Activated CD4-positive, alpha-beta T cell treated with anti-CD3 and anti-CD28 coated beads, Interleukin-10, Interleukin-2, amounts not matched to agents 100 ng/mL and 50 ng/mL, durations not matched to agents 16 hours and 8 hours (primary cell): ENCODE measurements at regions not wholly inside any gene's neighbourhood (a gene's known extent, or its start where the extent isn't known, plus 50 kb on each side); places are given as distances from the start of the nearest gene placed in this dataset.
"Not testable (repeated sequence)": the region's sequence is repeated elsewhere in the genome, so short reads cannot be mapped to it uniquely, and the experiment has no call there.

Experiments
- DNase-seq: peaks from one replicate; pipeline ENCODE4 v3.0.0-alpha.2; 2020

- DNase-seq: no peak
Measured at GRCh38 chr4:29710519-29710918, 1009.6 kb upstream of the PCDH7 start.

- DNase-seq: no peak
Measured at GRCh38 chr4:29711226-29711625, 1008.9 kb upstream of the PCDH7 start.

- DNase-seq: no peak
Measured at GRCh38 chr4:29717287-29718057, 1002.7 kb upstream of the PCDH7 start.

- DNase-seq: no peak
Measured at GRCh38 chr4:29718136-29718535, 1002.0 kb upstream of the PCDH7 start.

DNA sequence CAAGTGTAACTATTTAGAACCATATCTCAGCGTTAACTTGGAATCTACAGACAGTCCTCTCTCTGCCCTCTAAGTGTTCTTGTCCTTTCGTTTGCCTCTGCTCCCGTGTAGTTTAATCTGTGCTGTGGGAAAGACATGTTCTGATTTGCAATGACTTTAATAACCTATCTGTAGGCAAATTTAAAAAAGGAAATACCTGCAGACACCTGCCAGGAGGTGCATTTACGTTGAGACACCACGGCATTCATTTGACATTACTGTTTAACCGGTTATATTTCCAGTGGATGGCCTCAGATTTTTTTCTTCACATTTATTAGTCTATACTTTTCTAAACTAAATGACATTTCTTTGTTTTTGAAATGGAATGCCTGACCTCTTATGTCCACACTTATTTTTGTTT is 997.9 kb upstream of the PCDH7 start:
- no peak for DNase-seq

DNA sequence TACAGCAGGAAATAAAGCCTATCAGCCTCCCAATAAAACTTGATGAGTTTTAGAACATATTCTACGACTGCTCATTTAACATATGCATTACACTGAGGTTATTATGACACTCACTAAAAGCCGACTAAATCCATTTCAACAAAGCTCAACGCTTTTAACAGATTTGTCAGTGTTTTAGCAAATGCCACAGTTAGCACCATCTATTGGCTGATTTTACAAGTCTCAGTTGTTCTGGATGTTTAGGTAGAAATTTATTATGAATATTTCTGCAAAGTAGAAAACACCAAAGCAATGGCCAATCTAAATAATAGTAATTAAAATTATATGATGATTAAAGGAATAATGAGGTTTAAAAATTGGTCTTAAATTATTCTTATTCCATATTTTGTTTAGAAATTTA is 993.2 kb upstream of the PCDH7 start:
- DNase-seq: no peak

DNA sequence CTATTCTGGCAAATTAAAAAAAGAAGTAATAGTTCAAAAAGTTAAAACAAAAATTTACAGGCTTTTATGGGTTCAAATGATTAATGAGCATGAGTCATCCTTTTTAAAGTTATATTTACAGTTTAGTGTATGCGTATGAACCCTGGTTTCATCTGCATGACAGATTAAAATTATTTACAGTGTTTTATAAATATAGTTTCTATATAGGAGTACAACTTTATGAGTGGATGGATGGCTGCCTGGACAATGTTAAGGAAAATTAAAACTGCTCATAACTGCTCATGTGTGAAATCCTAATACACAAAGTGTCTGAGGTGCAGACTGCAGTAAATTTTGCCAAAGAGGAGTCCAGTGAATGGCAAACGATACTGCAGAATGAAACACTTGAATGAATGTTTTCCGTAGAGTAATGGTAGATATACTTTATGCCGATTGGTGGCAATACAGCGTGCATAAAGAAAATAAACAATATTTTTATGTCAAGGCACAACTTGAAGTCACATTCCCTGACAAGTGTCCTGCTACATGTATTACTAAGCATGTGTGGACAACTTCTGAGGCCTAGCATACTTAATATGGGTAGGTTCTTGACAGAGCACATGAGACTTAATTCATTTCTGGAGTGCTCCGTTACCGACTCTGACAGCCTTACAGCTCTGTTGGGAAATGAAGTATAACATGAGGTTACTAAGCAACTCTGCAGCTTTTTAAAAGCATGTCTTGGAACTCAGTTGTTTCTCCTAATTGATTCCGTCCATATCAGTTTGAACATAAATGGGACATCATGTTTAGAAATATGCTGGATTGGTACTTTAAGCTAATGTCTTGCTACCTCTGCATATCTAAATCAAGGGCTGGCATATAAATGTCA is 985.6 kb upstream of the PCDH7 start:
- DNase-seq: no peak

DNA sequence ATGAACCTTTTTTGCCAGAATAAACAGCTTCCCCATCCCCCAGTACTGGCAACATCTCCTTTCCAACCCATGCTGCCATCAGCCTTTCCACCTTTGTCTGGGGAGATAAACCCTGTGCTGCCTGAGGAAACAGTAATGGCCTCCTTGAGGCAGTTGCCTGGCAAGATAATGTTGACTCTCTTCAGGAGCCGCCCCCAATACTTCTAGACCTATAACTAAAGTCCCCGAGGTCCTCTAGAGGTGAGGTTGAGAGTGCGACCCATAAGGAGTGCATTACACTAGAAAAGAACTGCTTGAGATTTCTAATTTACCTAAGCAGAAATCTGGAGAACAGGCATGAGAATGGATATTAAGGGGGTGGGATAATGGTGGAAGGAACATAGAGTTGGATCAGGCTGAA is 963.2 kb upstream of the PCDH7 start:
- DNase-seq: no peak

DNA sequence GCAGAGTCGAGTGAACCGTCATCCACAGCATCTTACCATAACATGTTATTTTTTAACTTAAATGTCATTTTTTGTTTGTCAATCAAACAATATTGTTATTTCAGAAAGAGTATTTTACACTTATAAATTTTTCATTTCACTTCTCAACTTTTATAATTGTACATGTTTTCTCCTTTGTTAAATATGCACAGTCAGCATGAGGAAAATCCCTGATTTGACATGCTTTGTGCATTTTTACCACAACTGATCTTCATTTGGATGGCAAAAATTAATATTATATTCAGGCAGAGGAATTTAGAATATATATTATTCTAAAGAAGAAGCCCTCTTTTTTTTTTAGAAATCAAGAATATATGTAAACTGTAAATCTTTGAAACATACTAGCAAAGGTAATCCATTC is 958.0 kb upstream of the PCDH7 start:
- no peak for DNase-seq

GRCh38 chr4:29770627-29771026 is 949.5 kb upstream of the PCDH7 start:
- no peak for DNase-seq

DNA sequence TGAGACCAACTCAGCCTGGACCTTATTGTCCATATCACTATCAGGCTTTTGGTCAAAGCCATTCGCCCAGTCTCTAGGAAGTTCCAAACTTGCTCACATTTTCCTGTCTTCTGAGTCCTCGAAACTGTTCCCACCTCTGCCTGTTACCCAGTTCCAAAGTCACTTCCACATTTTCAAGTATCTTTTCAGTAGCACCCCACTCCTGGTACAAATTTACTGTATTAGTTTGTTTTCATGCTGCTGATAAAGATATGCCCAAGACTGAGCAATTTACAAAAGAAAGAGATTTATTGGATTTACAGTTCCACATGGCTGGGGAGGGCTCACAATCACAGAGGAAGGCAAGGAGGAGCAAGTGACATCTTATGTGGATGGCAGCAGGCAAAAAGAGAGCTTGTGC is 932.0 kb upstream of the PCDH7 start:
- not testable (repeated sequence) for DNase-seq

DNA sequence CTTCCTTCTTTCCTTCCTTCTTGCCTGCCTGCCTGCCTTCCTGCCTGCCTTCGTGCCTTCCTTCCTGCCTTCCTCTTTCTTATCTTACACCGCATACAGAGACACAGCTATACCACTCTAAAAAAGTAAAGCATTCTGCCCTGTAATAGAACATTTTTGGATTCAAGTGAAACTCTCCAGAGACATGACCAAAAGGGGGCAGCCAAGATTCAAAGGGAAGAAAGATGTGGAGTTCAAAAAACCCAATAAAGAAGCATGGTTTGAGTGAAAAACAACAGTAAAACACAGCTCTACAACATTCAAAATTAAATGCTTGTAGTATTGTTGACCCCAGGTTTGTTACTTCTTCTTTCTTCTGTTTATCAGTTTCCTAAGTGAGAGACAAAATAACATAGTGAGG is 914.9 kb upstream of the PCDH7 start:
- no peak for DNase-seq

DNA sequence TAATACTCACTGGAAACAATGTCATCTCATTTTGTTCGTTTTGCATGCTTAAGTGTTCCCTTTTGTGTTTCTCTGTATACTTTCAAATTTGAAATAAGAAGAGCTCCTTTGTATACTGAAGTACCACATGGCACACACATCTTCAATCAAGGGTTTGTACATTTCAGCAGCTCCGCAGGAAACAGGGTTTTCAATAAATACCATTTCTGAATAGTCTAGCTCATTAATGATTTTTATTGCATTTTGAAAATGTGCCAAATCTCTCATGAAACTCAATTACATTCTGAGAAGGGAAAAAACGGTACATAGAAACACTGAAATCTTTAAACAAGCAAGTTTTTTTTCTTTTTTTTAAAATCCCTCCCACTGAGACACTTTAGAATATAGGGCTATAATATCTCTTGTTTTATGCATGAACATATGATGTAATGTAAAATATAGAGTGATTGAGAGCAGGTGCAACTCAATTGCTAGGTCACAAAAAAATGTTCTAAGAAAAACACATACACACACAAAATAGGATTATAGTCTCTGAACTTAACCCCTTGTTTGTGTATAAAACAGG is 914.2 kb upstream of the PCDH7 start:
- no peak for DNase-seq

- DNase-seq: no peak
Measured at GRCh38 chr4:29817961-29818360, 902.2 kb upstream of the PCDH7 start.

GRCh38 chr4:29829067-29829466 is 891.1 kb upstream of the PCDH7 start:
- DNase-seq: no peak

- no peak for DNase-seq
Measured at GRCh38 chr4:29852537-29852936, 867.6 kb upstream of the PCDH7 start.

DNA sequence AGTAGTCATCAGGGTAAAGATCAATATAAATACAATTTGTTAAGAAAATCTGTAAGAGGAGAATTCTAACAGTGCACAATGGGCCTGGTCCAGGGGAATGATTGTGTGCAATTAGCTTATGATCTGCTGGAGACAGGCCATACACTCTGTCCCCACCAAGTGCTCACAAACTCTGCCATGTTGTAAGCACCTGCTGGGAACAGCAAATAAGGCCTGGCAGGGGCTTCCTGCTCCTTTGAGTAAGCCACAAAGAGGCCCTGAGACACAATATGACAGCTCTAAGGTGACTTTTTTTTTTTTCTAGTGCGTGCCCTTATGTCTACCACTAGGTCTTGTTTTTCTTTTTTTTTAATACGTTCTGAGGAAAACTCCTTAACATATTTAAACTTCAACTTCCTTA is 866.3 kb upstream of the PCDH7 start:
- DNase-seq: no peak

DNA sequence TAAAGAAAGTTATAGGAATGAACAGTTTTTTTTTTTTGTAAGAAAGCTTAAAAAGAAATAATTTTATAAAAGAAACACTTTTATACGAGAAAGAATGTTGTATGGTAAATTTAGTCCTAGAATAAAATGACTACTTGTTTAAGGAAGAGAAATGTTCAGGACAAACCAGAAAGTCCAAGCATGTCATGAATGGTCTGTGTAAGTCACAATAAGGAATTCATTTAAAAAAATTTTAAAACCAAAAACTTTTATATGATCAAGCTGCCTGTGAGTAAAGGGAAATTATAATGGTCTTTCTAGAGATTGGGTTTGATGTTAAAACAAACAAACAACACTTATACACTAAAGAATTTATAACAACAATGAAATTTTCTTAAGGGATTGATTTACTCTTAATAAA is 858.9 kb upstream of the PCDH7 start:
- DNase-seq: no peak

DNA sequence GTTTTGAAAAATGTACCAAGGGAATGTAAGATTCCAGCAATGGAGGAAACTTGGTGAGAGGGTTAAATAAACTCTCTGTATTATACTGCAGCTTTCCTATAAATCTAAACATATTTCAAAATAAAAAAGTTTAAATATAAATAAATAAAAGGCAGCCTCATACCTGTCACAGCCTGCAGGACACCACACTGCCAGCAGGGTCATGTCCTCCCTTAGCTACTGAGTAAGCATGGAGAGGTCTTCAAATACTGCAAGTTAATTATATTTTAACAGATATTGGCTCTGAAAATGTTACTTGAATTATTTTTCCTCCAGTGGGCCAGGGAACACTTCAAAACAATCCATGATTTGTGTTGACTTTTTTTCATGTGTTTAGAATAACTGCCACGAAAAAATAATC is 852.8 kb upstream of the PCDH7 start:
- no peak for DNase-seq

GRCh38 chr4:29900336-29900735 is 819.8 kb upstream of the PCDH7 start:
- DNase-seq: no peak

- no peak for DNase-seq
Measured at GRCh38 chr4:29908276-29908675, 811.9 kb upstream of the PCDH7 start.

GRCh38 chr4:29927895-29928294 is 792.3 kb upstream of the PCDH7 start:
- DNase-seq: no peak

- no peak for DNase-seq
Measured at GRCh38 chr4:29948451-29948850, 771.7 kb upstream of the PCDH7 start.

DNA sequence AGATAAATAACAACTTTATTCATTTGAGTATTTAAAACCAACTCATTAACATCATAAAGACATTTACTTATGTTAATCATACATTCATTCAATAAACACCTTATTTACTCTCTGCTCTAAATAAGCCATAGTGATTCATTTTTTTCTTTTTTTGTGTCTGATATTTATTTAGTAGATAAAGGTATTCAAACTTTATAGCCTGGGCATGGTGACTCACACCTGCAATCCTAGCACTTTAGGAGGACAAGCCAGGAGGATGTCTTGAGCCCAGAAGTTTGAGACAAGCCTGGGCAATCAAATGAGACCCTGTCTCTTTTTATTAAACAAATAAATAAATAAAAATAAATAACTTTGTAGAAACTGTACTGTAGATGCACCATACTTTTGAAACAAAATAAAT is 771.3 kb upstream of the PCDH7 start:
- DNase-seq: no peak
